GM12872 (cell line): ENCODE measurements at regions not wholly inside any gene's neighbourhood (a gene's known extent, or its start where the extent isn't known, plus 50 kb on each side); places are given as distances from the start of the nearest gene placed in this dataset.

Experiments used
- TF ChIP-seq, protein P1 (sequence below): IDR thresholded peaks from 3 replicates; pipeline ENCODE4 v1.5.1; 2011; ENCODE audit warnings: low read depth, mild to moderate bottlenecking, low read length, moderate library complexity; ENCODE audit not compliant: insufficient read depth

DNA sequence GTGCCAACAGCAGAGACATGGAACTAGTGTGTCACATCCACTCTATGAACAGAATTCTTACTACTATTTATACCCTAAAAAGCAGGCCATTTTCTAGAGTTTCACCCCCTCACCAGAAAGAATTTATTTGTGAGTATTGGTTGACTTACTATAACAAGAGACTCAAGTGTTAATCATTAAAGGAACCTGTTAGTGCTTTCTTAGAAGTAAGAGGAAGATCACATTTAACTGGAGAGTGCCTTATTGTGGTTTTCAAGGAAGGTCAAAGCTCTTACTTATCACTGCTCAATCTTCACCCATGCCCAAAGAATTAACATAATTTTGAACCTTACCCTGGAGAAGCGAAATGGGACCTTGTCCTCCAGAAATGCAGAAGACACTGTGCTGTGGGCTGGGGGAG lies 169.3 kb upstream of the PRSS1 start:
- TF ChIP-seq, protein P1, sequence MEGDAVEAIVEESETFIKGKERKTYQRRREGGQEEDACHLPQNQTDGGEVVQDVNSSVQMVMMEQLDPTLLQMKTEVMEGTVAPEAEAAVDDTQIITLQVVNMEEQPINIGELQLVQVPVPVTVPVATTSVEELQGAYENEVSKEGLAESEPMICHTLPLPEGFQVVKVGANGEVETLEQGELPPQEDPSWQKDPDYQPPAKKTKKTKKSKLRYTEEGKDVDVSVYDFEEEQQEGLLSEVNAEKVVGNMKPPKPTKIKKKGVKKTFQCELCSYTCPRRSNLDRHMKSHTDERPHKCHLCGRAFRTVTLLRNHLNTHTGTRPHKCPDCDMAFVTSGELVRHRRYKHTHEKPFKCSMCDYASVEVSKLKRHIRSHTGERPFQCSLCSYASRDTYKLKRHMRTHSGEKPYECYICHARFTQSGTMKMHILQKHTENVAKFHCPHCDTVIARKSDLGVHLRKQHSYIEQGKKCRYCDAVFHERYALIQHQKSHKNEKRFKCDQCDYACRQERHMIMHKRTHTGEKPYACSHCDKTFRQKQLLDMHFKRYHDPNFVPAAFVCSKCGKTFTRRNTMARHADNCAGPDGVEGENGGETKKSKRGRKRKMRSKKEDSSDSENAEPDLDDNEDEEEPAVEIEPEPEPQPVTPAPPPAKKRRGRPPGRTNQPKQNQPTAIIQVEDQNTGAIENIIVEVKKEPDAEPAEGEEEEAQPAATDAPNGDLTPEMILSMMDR, result no peak

DNA sequence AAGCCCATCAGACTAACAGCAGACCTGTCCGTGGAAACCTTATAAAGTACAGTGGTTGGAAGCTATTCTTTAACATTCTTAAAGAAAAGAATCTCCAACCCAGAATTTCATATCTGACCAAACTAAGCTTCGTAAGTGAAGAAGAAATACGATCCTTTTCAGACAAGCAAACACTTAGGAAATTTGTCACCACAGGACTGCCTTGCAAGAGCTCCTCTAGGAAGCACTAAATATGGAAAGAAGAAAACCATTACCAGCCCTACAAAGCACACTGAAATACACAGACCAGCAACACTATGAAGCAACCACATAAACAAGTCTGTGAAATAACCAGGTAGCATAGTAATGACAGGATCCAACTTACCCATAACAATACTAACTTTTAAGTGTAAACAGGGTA lies 177.7 kb upstream of the PRSS1 start:
- TF ChIP-seq, protein P1, result no peak

DNA sequence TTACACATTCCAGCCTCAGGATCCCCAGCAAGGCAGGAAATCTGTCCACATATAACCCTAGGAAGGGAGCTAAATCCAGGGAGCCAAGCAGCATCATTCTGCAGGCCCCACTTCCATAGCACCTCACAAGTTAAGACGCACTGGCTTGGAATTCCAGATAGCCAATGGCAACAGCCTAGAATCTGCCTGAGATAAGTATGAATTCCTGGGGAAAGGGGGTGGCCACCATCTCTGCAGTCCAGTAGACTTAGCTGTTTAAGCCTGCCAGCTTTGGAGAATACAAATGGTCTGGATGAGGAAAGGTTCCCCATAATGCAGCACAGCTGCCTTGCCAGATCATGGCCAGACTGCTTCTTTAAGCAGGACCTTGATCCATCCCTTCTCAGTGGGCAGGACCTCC lies 179.4 kb upstream of the PRSS1 start:
- TF ChIP-seq, protein P1, result no peak

DNA sequence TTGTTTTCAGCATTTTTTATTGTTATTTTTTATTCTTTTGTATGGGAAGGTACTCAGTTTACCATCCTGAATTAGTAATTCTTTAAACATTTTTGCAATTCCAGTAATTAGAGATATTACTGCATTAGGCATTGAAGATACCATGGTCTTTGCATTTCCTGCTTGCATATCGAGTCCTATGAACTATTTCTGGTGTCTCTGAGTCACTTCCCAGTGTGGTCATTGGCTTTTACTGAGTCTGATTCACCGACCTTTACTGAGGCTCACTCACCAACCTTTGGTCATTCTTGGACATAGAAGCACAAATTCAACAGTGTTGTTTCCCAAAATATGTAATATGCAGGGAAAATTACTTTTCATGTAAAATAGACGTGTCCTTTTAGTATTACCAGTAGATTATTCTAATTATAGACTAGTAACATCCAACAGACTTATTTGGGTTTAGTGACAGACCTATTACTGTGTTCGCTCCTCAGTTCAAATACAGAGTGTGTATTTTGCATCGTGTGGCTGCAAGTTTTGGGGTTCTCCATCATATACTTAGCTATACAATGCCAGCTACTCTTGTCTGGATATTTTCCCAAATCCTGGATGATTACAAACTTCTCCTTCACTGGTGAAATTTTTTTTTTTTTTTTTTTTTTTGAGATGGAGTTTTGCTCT lies 180.7 kb upstream of the PRSS1 start:
- TF ChIP-seq, protein P1, result no peak

DNA sequence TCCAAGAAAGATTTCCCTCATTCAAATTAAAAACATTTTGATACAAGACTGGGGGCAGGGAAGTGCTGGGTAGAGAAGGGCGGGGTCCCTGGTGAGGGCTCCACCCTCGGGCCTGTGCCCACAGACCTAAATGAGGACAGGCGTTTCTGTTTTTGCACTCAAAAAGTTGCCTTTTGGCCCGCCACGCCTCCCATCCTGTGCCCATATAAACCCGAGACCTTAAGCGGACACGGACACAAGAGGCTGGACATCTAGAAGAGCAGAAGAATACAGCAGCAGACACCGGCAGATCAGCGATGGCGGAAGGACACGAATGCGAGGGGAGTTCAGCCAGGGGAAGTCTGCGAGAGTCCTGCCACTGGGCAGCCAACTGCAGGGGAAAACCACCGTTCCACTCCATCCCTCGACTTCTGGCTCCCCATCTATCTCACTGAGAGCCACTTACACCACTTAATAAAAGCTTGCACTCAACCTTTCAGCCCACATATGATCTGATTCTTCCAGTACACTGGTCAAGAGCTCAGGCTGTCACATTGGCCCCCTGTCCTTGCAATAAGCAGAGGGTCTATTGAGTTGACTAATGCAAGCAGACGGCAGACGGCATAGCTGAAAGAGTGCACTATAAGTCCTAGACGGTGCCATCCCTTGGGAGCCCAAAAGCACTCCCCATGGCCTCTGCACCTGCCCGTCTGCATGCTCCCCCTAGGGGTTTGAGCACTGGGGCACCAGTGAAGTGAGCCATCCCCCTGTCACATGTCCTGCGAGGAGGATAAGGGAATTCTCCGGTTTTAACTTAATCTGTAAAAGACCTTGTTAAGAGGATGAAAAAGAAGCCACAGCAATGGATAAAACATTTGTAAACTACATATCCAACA lies 181.8 kb upstream of the PRSS1 start:
- TF ChIP-seq, protein P1, result no peak

DNA sequence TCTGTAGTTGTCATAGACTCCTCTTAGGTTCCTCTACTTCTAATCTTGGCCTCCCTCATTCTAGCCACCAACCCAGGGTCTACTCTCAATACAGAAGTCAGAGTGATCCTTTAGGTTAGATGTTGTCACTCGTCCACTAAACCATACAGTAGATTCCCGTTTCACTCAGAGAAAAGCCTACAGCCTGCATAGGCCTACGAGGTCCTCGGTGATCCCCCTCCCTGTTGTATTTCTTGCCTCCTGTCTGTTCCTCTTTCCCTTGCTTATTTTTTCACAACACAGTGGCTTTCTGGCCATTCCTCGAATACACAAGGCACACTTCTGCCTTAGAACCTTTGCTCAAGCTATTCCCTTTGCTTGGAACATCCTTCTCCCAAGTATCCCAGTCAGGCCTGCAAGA lies 183.0 kb upstream of the PRSS1 start:
- TF ChIP-seq, protein P1, result no peak

DNA sequence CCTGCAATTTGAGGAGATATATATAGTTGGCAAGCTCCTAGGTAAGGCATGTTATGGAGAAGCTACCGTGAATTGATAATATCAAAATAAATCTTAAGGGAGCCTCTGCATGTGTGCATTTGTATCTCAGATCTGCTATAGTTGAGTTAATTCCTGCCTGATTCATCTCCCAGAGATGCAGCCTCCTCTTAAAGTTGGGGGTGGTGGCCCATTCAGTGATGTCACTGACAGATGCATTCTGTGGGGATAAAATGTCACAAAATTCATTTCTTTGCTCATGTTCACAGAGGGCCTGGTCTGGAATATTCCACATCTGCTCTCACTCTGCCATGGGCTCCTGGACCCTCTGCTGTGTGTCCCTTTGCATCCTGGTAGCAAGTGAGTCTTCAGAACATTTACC lies 185.8 kb upstream of the PRSS1 start:
- TF ChIP-seq, protein P1, result no peak
